Fibroblast of lung (primary cell): ENCODE measurements at regions not wholly inside any gene's neighbourhood (a gene's known extent, or its start where the extent isn't known, plus 50 kb on each side); places are given as distances from the start of the nearest gene placed in this dataset.

Source experiments
- CTCF ChIP-seq, 2 donors: IDR thresholded peaks in 1 of 2; conservative IDR thresholded peaks in 1 of 2; 1 replicate in 1 of 2; 2 replicates in 1 of 2; pipeline ENCODE4 v1.5.1; 2011 to 2012; ENCODE audit warnings: low read length in 2 of 2, control low read depth in 1 of 2, inconsistent platforms in 1 of 2, low read depth in 1 of 2, mild to moderate bottlenecking in 1 of 2
- EZH2 ChIP-seq: IDR thresholded peaks from 2 replicates; pipeline ENCODE4 v1.5.1; 2012; ENCODE audit warnings: low read length, control low read depth, mild to moderate bottlenecking; ENCODE audit errors: missing control alignments

- TF ChIP-seq CTCF (conservative IDR thresholded peaks at IDR 0.05 in 1 of 2, IDR thresholded peaks at IDR 0.05 in 1 of 2; ENCODE audit: low read depth in 1 of 2, low read length in 2 of 2) (no peak), EZH2 (no peak)
Observed at GRCh38 chr10:43952760-43953159, 304.1 kb upstream of the ZNF32 start.
